AG04450 (cell line): ENCODE measurements at regions not wholly inside any gene's neighbourhood (a gene's known extent, or its start where the extent isn't known, plus 50 kb on each side); places are given as distances from the start of the nearest gene placed in this dataset.
A peak's percentile ranks its signal among the peaks of the same experiment; 100 is the strongest.

Experiments
- CTCF ChIA-PET: fragments of 300-600, 350-600 bp; formaldehyde crosslinking; extraction: SDS; loops from one replicate; lab custom pipeline; 2022; ENCODE audit warnings: antibody characterized with exemption, inconsistent platforms; lab: Charles Lee
- POLR2A ChIA-PET: fragments of 350-600 bp; formaldehyde crosslinking; extraction: SDS; loops from one replicate; lab custom pipeline; 2021; ENCODE audit warnings: antibody characterized with exemption, inconsistent platforms; lab: Yijun Ruan, JAX
- DNase-seq: peaks from one replicate; pipeline ENCODE4 v3.0.0-alpha.2; 2011; ENCODE audit warnings: low read depth, low spot score
- H3K27ac ChIP-seq: one replicate; pipeline ENCODE4 v1.5.1; 2012; ENCODE audit warnings: low read depth, low read length, control low read depth
- H3K27me3 ChIP-seq: one replicate; pipeline ENCODE4 v1.6.0; 2012; ENCODE audit warnings: low read length; ENCODE audit not compliant: control insufficient read depth, insufficient read depth
- H3K4me3 ChIP-seq: 2 replicates; pipeline ENCODE4 v1.5.1; 2011; ENCODE audit warnings: mild to moderate bottlenecking, low read depth, low read length, control low read depth
- H3K9me3 ChIP-seq: 2 replicates; pipeline ENCODE4 v1.5.1; 2012; ENCODE audit warnings: low read length; ENCODE audit not compliant: control insufficient read depth, insufficient read depth
- CTCF ChIP-seq: IDR thresholded peaks from 2 replicates; pipeline ENCODE4 v1.5.1; 2011; ENCODE audit warnings: low read depth, low read length, control low read depth, inconsistent platforms

- Histone ChIP-seq H3K4me3 (no peak overlapping the region), H3K9me3 (no peaks in the 10 kb centered on the region), H3K27me3 (no peaks in the 10 kb centered on the region), H3K27ac (no peak overlapping the region)
- TF ChIP-seq CTCF, result no peak
- DNase-seq, result no peak
- POLR2A ChIA-PET, result no interaction called here
- CTCF ChIA-PET, result interaction anchor here (1.3 kb wide), 1 partner anchor 410 kb away, joined by 5 read pairs; no protein-coding TSS in a partner anchor
These were observed 396.7 kb downstream of the CDH2 start for GRCh38 chr18:27780061-27780745.

- no peak for DNase-seq
- no peak overlapping the region for H3K4me3 ChIP-seq
- H3K9me3 ChIP-seq, result no peaks in the 10 kb centered on the region
- no peak overlapping the region for H3K27ac ChIP-seq
- ChIA-PET POLR2A (no interaction called here), CTCF (no interaction called here)
- no peak for TF ChIP-seq CTCF
- H3K27me3 ChIP-seq, result no peaks in the 10 kb centered on the region
These were observed 398.0 kb downstream of the CDH2 start for GRCh38 chr18:27778925-27779324.

- no peak for DNase-seq
- Histone ChIP-seq H3K27me3 (no peaks in the 10 kb centered on the region), H3K9me3 (no peaks in the 10 kb centered on the region), H3K27ac (no peak overlapping the region), H3K4me3 (no peak overlapping the region)
- peak; percentile 64 for TF ChIP-seq CTCF
- ChIA-PET CTCF (no interaction called here), POLR2A (no interaction called here)
These were observed 398.5 kb downstream of the CDH2 start for GRCh38 chr18:27778441-27778840.

GRCh38 chr18:27772081-27772480, 404.8 kb downstream of the CDH2 start:
- no peak for TF ChIP-seq CTCF
- CTCF ChIA-PET, result no interaction called here
- POLR2A ChIA-PET, result no interaction called here

GRCh38 chr18:27771571-27771970, 405.4 kb downstream of the CDH2 start:
- Histone ChIP-seq H3K9me3 (no peaks in the 10 kb centered on the region), H3K27ac (no peak overlapping the region), H3K27me3 (no peaks in the 10 kb centered on the region), H3K4me3 (no peak overlapping the region)
- no peak for TF ChIP-seq CTCF
- ChIA-PET CTCF (no interaction called here), POLR2A (no interaction called here)
- no peak for DNase-seq

More at GRCh38 chr18:27772081-27772480, 404.8 kb downstream of the CDH2 start:
- no peaks in the 10 kb centered on the region for H3K27me3 ChIP-seq
- DNase-seq, result no peak
- H3K4me3 ChIP-seq, result no peak overlapping the region
- no peaks in the 10 kb centered on the region for H3K9me3 ChIP-seq
- H3K27ac ChIP-seq, result no peak overlapping the region
